ENCODE measurements at regions not wholly inside any gene's neighbourhood (a gene's known extent, or its start where the extent isn't known, plus 50 kb on each side); places are given as distances from the start of the nearest gene placed in this dataset.

DNA sequence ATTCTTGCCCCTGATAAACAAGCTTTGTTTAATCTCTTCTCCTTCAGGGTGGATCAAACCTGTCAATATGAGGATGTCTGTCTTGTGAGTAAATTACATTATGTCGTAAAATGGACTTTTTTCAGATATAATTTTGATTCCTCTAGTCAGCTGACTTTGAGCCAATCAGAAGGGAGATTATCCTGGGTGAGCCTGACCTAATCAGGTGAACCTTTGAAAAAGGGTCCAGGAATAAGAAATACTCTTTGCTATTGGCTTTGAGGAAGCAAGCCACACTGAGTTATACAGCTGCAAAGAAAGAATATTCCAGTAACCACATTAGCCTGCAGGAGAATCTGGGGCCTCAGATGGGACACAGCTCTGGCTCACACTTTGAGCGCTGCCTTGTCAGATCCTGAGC, 304.3 kb upstream of the ARRDC3 start:
- no peak for TF ChIP-seq CTCF (IDR thresholded peaks at IDR 0.05)
- intact Hi-C loops (cut with DNase I) = no loop called here
- no peak for ATAC-seq
- no peak for DNase-seq
- no peaks in the 10 kb centered on the region for H3K36me3 ChIP-seq (ENCODE audit: insufficient read depth in 1 of 2, low read depth in 1 of 2)
- H3K4me3 ChIP-seq = no peak overlapping the region
- H3K27ac ChIP-seq = no peak overlapping the region
- H3K27me3 ChIP-seq (ENCODE audit: insufficient read depth in 3 of 3, low read length in 2 of 3) = no peaks in the 10 kb centered on the region
- 78 to 85% (median 83%) methylated on average over 2 of the region's 2 CpGs for WGBS, 3 donors
- no peaks in the 10 kb centered on the region for H3K9me3 ChIP-seq
- no peaks in the 10 kb centered on the region for H3K4me1 ChIP-seq

- DNase-seq (no peak), ATAC-seq (no peak)
- Histone ChIP-seq H3K36me3 (ENCODE audit: insufficient read depth in 1 of 2, low read depth in 1 of 2) (no peaks in the 10 kb centered on the region), H3K9me3 (no peaks in the 10 kb centered on the region), H3K4me3 (no peak overlapping the region), H3K27ac (no peak overlapping the region), H3K4me1 (no peaks in the 10 kb centered on the region), H3K27me3 (ENCODE audit: insufficient read depth in 3 of 3, low read length in 2 of 3) (no peaks in the 10 kb centered on the region)
- intact Hi-C loops (cut with DNase I) = no loop called here
- no peak for TF ChIP-seq CTCF (IDR thresholded peaks at IDR 0.05)
- 55 to 71% (median 58%) methylated on average over 1 of the region's 1 CpG for WGBS, 3 donors
These were observed 301.5 kb upstream of the ARRDC3 start for GRCh38 chr5:91684625-91685024.

DNA sequence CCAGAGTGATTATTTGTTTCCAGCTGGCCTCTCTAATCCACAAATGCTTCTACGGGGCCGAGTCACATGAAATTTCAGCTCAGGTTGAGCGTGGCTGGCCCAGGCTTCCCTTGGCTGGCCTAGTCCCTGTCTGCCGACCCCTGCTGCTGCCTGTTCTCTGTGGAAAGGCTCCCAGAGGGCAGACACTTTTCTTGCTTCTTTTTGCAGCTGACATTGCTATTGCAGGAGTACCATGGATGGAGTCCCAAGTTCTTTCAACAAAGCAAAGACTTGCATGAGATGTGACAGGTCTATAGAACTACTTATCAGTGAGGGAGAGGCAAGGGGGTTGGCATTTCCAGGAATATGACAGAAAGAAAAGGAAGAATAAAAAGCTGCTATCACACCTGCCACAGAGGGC, 287.4 kb upstream of the ARRDC3 start:
- H3K4me3 ChIP-seq = no peak overlapping the region
- no peaks in the 10 kb centered on the region for H3K4me1 ChIP-seq
- WGBS, 3 donors = 13 to 24% (median 18%) methylated on average over 4 of the region's 4 CpGs
- TF ChIP-seq CTCF (IDR thresholded peaks at IDR 0.05) = no peak
- H3K36me3 ChIP-seq (ENCODE audit: insufficient read depth in 1 of 2, low read depth in 1 of 2) = no peaks in the 10 kb centered on the region
- intact Hi-C loops (cut with DNase I) = no loop called here
- no peak overlapping the region for H3K27ac ChIP-seq
- H3K9me3 ChIP-seq = no peaks in the 10 kb centered on the region
- no peaks in the 10 kb centered on the region for H3K27me3 ChIP-seq (ENCODE audit: insufficient read depth in 3 of 3, low read length in 2 of 3)
- no peak for ATAC-seq
- DNase-seq = no peak

- H3K27me3 ChIP-seq (ENCODE audit: insufficient read depth in 3 of 3, low read length in 2 of 3) = no peaks in the 10 kb centered on the region
- H3K36me3 ChIP-seq (ENCODE audit: insufficient read depth in 1 of 2, low read depth in 1 of 2) = no peaks in the 10 kb centered on the region
- no peak overlapping the region for H3K4me3 ChIP-seq
- ATAC-seq (no peak), DNase-seq (no peak)
- TF ChIP-seq CTCF (IDR thresholded peaks at IDR 0.05) = no peak
- intact Hi-C loops (cut with DNase I) = no loop called here
- H3K27ac ChIP-seq = no peak overlapping the region
- H3K9me3 ChIP-seq = no peaks in the 10 kb centered on the region
- WGBS, 3 donors = 72 to 81% (median 75%) methylated on average over 2 of the region's 2 CpGs
- H3K4me1 ChIP-seq = no peaks in the 10 kb centered on the region
These were observed 287.0 kb upstream of the ARRDC3 start for GRCh38 chr5:91670122-91670521.

- TF ChIP-seq CTCF (IDR thresholded peaks at IDR 0.05) = no peak
- DNase-seq (no peak), ATAC-seq (no peak)
- no peaks in the 10 kb centered on the region for H3K36me3 ChIP-seq (ENCODE audit: insufficient read depth in 1 of 2, low read depth in 1 of 2)
- H3K27ac ChIP-seq = no peak overlapping the region
- intact Hi-C loops (cut with DNase I) = no loop called here
- WGBS, 3 donors = 70 to 79% (median 73%) methylated on average over 3 of the region's 3 CpGs
- no peaks in the 10 kb centered on the region for H3K4me1 ChIP-seq
- H3K9me3 ChIP-seq = no peaks in the 10 kb centered on the region
- no peaks in the 10 kb centered on the region for H3K27me3 ChIP-seq (ENCODE audit: insufficient read depth in 3 of 3, low read length in 2 of 3)
- no peak overlapping the region for H3K4me3 ChIP-seq
These were observed 285.1 kb upstream of the ARRDC3 start for GRCh38 chr5:91668261-91668660.
